AG04450 (cell line): ENCODE measurements at regions not wholly inside any gene's neighbourhood (a gene's known extent, or its start where the extent isn't known, plus 50 kb on each side); places are given as distances from the start of the nearest gene placed in this dataset.
"Not testable (repeated sequence)": the region's sequence is repeated elsewhere in the genome, so short reads cannot be mapped to it uniquely, and the experiment has no call there.

Experiments
- CTCF ChIA-PET: fragments of 300-600, 350-600 bp; formaldehyde crosslinking; extraction: SDS; loops from one replicate; lab custom pipeline; 2022; ENCODE audit warnings: antibody characterized with exemption, inconsistent platforms; lab: Charles Lee
- POLR2A ChIA-PET: fragments of 350-600 bp; formaldehyde crosslinking; extraction: SDS; loops from one replicate; lab custom pipeline; 2021; ENCODE audit warnings: antibody characterized with exemption, inconsistent platforms; lab: Yijun Ruan, JAX
- DNase-seq: peaks from one replicate; pipeline ENCODE4 v3.0.0-alpha.2; 2011; ENCODE audit warnings: low read depth, low spot score
- H3K27ac ChIP-seq: one replicate; pipeline ENCODE4 v1.5.1; 2012; ENCODE audit warnings: low read depth, low read length, control low read depth
- H3K27me3 ChIP-seq: one replicate; pipeline ENCODE4 v1.6.0; 2012; ENCODE audit warnings: low read length; ENCODE audit not compliant: control insufficient read depth, insufficient read depth
- H3K4me3 ChIP-seq: 2 replicates; pipeline ENCODE4 v1.5.1; 2011; ENCODE audit warnings: mild to moderate bottlenecking, low read depth, low read length, control low read depth
- H3K9me3 ChIP-seq: 2 replicates; pipeline ENCODE4 v1.5.1; 2012; ENCODE audit warnings: low read length; ENCODE audit not compliant: control insufficient read depth, insufficient read depth
- TF ChIP-seq, protein P1 (sequence below): IDR thresholded peaks from 2 replicates; pipeline ENCODE4 v1.5.1; 2011; ENCODE audit warnings: low read depth, low read length, control low read depth, inconsistent platforms

DNA sequence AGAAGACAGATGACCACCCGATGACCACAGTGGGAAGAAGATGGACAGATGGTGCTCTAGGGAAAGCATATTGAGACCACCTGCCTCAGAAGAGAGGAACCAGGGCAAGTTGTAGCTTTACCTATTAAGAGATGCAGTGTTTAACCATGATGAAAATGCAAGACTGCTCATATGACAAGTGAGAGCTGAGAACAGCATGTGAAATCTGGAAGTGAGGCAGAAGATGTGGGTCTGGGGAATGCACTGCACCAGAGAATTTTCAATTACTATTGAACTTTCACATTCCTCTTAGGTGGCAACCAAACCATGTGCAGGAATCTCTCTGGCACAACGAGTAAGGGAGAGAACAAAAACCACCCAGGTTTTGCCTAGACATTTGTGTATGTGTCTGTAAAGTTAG, 184.8 kb upstream of the CRIM1 start:
- POLR2A ChIA-PET: no interaction called here
- H3K27me3 ChIP-seq: no peaks in the 10 kb centered on the region
- no peaks in the 10 kb centered on the region for H3K9me3 ChIP-seq
- H3K4me3 ChIP-seq: no peak overlapping the region
- no peak overlapping the region for H3K27ac ChIP-seq
- CTCF ChIA-PET: no interaction called here
- no peak for DNase-seq
- TF ChIP-seq, protein P1, sequence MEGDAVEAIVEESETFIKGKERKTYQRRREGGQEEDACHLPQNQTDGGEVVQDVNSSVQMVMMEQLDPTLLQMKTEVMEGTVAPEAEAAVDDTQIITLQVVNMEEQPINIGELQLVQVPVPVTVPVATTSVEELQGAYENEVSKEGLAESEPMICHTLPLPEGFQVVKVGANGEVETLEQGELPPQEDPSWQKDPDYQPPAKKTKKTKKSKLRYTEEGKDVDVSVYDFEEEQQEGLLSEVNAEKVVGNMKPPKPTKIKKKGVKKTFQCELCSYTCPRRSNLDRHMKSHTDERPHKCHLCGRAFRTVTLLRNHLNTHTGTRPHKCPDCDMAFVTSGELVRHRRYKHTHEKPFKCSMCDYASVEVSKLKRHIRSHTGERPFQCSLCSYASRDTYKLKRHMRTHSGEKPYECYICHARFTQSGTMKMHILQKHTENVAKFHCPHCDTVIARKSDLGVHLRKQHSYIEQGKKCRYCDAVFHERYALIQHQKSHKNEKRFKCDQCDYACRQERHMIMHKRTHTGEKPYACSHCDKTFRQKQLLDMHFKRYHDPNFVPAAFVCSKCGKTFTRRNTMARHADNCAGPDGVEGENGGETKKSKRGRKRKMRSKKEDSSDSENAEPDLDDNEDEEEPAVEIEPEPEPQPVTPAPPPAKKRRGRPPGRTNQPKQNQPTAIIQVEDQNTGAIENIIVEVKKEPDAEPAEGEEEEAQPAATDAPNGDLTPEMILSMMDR: no peak

DNA sequence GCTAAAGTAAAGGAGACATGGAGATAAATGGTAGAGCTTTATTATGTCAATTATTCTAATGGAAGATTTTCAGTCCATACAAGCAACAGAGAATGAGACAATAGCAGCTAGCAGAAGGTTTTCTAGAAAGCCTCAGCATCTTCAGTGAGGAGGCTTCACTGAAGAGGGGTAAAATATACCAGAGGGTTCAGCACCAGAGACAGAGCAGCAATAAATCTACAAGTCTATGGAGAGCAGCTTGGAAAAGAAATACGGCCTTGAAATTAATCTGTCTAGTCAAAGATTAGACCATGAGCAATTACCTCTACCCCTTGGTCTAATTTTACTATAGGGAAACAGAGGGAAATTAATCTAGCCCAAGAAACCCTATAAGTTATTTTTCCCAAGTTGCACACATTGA, 185.7 kb upstream of the CRIM1 start:
- no peak overlapping the region for H3K4me3 ChIP-seq
- ChIA-PET CTCF (no interaction called here), POLR2A (no interaction called here)
- DNase-seq: no peak
- no peaks in the 10 kb centered on the region for H3K9me3 ChIP-seq
- no peaks in the 10 kb centered on the region for H3K27me3 ChIP-seq
- TF ChIP-seq, protein P1: no peak
- H3K27ac ChIP-seq: no peak overlapping the region

DNA sequence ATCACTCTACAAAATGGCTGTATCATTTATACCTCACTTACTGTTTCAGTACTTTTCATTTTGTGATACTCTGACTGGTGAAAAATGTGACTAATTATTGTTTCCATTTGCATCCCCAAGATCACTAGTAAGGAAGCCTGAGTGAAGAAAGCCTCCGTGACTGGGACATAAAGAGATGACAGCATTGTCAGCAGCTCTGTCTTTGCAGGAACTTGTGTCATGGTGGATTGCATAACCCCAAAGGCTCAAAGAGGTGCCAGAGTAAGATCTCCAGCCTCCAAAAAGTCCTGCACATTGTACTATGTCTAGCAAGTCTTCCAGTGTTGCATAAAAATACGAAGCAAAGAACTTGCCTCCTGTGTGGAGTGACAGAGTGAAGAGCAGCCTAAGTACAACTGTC, 187.5 kb upstream of the CRIM1 start:
- Histone ChIP-seq H3K27ac (no peak overlapping the region), H3K4me3 (no peak overlapping the region), H3K27me3 (no peaks in the 10 kb centered on the region), H3K9me3 (no peaks in the 10 kb centered on the region)
- ChIA-PET POLR2A (no interaction called here), CTCF (no interaction called here)
- DNase-seq: no peak
- TF ChIP-seq, protein P1: no peak

DNA sequence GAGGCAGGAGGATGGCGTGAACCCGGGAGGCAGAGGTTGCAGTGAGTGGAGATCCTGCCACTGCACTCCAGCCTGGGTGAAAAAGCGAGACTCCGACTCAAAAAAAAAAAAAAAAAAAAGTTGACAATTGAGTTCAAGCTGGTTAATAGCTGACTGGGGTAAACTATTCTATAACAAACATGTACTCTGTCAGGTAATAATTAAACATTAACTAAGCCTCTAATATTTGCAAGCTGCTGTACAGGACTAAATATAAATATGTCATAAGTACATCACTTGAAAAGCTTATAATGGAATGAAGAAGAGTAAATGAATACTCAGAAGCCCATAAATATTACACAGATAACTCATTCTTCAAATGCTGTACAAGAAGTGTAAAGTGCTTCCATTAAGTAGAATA, 190.4 kb upstream of the CRIM1 start:
- TF ChIP-seq, protein P1: no peak
- ChIA-PET POLR2A (no interaction called here), CTCF (no interaction called here)
- no peak for DNase-seq
- H3K27ac ChIP-seq: no peak overlapping the region
- H3K9me3 ChIP-seq: no peaks in the 10 kb centered on the region
- H3K4me3 ChIP-seq: no peak overlapping the region
- H3K27me3 ChIP-seq: no peaks in the 10 kb centered on the region

DNA sequence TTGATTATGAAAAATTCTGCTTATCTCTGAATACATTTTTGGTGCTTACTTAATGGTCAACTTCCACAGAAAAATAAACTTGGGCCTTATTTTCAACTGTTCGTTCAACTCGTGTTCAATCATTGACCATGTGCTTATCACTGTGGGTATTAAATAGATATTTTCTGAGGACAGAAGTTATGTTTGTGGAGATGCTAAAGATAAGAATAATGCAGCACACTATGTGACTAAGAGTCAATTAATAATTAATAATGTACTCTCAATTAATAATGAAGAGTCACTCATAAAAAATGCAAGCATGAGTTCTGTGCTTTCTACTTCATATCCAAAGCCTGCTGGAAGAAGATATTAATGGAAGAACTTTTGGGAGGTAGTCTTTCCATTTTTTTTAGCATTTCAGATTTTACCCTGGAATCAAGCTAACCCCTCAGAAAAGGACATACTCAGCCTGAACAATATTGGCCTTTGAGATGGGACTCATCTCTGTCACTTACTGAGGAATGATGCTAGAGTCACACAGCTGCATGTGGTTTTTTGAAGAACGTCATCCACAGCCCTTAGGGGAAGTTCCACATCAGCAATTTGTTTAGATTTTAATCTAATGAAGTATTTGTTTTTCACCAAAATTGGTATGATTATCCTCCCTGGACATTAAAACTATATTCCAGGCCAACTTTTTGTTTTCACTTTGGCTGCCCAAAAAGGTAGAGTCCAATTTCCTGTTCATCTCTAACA, 191.9 kb upstream of the CRIM1 start:
- no peaks in the 10 kb centered on the region for H3K27me3 ChIP-seq
- POLR2A ChIA-PET: no interaction called here
- TF ChIP-seq, protein P1: no peak
- CTCF ChIA-PET: no interaction called here
- no peak for DNase-seq
- no peak overlapping the region for H3K4me3 ChIP-seq
- no peak overlapping the region for H3K27ac ChIP-seq
- no peaks in the 10 kb centered on the region for H3K9me3 ChIP-seq

DNA sequence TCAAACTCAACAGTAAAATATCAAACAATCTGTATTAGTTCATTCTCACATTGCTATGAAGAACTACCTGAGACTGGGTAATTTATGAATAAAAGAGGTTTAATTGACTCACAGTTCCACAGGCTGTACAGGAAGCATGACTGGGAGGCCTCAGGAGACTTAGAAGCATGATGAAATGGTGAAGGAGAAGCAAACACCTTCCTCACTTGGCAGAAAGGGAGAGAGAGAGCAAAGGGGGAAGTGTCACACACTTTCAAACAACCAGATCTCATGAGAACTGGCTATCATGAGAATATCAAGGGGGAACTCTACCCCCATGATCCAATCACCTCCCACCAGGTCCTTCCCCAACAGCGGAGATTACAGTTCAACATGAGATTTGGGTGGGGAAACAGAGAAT, 198.5 kb upstream of the CRIM1 start:
- H3K9me3 ChIP-seq, H3K27ac ChIP-seq, CTCF ChIA-PET, H3K4me3 ChIP-seq, POLR2A ChIA-PET, DNase-seq, H3K27me3 ChIP-seq: not testable (repeated sequence)
